Smooth muscle cell (in vitro differentiated cells): ENCODE measurements at regions not wholly inside any gene's neighbourhood (a gene's known extent, or its start where the extent isn't known, plus 50 kb on each side); places are given as distances from the start of the nearest gene placed in this dataset.
A peak's percentile ranks its signal among the peaks of the same experiment; 100 is the strongest.

Experiments used
- DNase-seq: peaks from one replicate; lab custom pipeline; 2025; ENCODE audit not compliant: unreplicated experiment; lab: John Stamatoyannopoulos, UW
- H2AFZ ChIP-seq: fragments of 200-600 bp; sonication (generic); 2 replicates; pipeline ENCODE4 v1.6.0; 2016; ENCODE audit warnings: antibody characterized with exemption, low read depth, mild to moderate bottlenecking
- H3F3A ChIP-seq: fragments of 200-600 bp; sonication (generic); 2 replicates; pipeline ENCODE4 v1.6.0; 2017; ENCODE audit warnings: antibody characterized with exemption, low read depth
- H3K27ac ChIP-seq: fragments of 200-600 bp; sonication (generic); 2 replicates; pipeline ENCODE4 v1.5.1; 2016; ENCODE audit warnings: low read depth, mild to moderate bottlenecking
- H3K27me3 ChIP-seq: fragments of 200-600 bp; sonication (generic); 2 replicates; pipeline ENCODE4 v1.6.1; 2016; ENCODE audit warnings: low read depth, mild to moderate bottlenecking
- H3K36me3 ChIP-seq: fragments of 200-600 bp; sonication (generic); 2 replicates; pipeline ENCODE4 v1.5.1; 2016; ENCODE audit warnings: low read depth
- H3K4me1 ChIP-seq: fragments of 200-600 bp; sonication (generic); 2 replicates; pipeline ENCODE4 v1.5.1; 2016; ENCODE audit warnings: low read depth
- H3K4me2 ChIP-seq: fragments of 200-600 bp; sonication (generic); 2 replicates; pipeline ENCODE4 v1.6.0; 2016; ENCODE audit warnings: mild to moderate bottlenecking
- H3K4me3 ChIP-seq: fragments of 200-600 bp; sonication (generic); 2 replicates; pipeline ENCODE4 v1.5.1; 2016; ENCODE audit warnings: mild to moderate bottlenecking
- H3K79me2 ChIP-seq: fragments of 200-600 bp; sonication (generic); 2 replicates; pipeline ENCODE4 v1.6.0; 2016; ENCODE audit warnings: low read depth, mild to moderate bottlenecking
- H3K9ac ChIP-seq: fragments of 200-600 bp; sonication (generic); 2 replicates; pipeline ENCODE4 v1.6.0; 2016; ENCODE audit warnings: low read depth
- H3K9me3 ChIP-seq: fragments of 200-600 bp; sonication (generic); replicated peaks from 2 replicates; pipeline ENCODE4 v1.5.1; 2016; ENCODE audit warnings: low read depth
- H4K20me1 ChIP-seq: fragments of 200-600 bp; sonication (generic); 2 replicates; pipeline ENCODE4 v1.6.0; 2016; ENCODE audit warnings: low read depth
- CTCF ChIP-seq: fragments of 200-600 bp; sonication (generic); IDR thresholded peaks from 2 replicates; pipeline ENCODE4 v1.5.1; 2017; ENCODE audit warnings: borderline replicate concordance, mild to moderate bottlenecking, antibody characterized with exemption; ENCODE audit not compliant: insufficient read depth, poor library complexity, severe bottlenecking
- WGBS: methylation state at CpG from one replicate; pipeline ENCODE4 v1.1.7; 2016; ENCODE audit warnings: low lambda C conversion rate; 5-methylcytosine and 5-hydroxymethylcytosine counted together

- H3K36me3 ChIP-seq, result no peaks in the 10 kb centered on the region
- H3K4me2 ChIP-seq, result peak overlapping the region; percentile 58
- H3F3A ChIP-seq, result no peaks in the 10 kb centered on the region
- H3K9me3 ChIP-seq, result no peaks in the 10 kb centered on the region
- H3K79me2 ChIP-seq, result no peaks in the 10 kb centered on the region
- DNase-seq, result no peak
- H2AFZ ChIP-seq, result no peak overlapping the region
- peak overlapping the region; percentile 32 for H3K27ac ChIP-seq
- no peak overlapping the region for H3K9ac ChIP-seq
- H4K20me1 ChIP-seq, result no peaks in the 10 kb centered on the region
- H3K27me3 ChIP-seq, result no peaks in the 10 kb centered on the region
- no peaks in the 10 kb centered on the region for H3K4me1 ChIP-seq
- H3K4me3 ChIP-seq, result no peak overlapping the region
- WGBS, result 41% methylated on average over 4 of the region's 4 CpGs
- TF ChIP-seq CTCF, result no peak
Observed at GRCh38 chr14:58808828-58809227, 171.1 kb downstream of the DACT1 start.

- no peak overlapping the region for H3K27ac ChIP-seq
- H3K4me1 ChIP-seq, result no peaks in the 10 kb centered on the region
- no peaks in the 10 kb centered on the region for H3K9me3 ChIP-seq
- no peaks in the 10 kb centered on the region for H3K36me3 ChIP-seq
- DNase-seq, result no peak
- H3K27me3 ChIP-seq, result no peaks in the 10 kb centered on the region
- WGBS, result 88% methylated on average over 1 of the region's 1 CpG
- H3K79me2 ChIP-seq, result no peaks in the 10 kb centered on the region
- no peaks in the 10 kb centered on the region for H4K20me1 ChIP-seq
- no peaks in the 10 kb centered on the region for H3F3A ChIP-seq
- no peak overlapping the region for H3K4me2 ChIP-seq
- H2AFZ ChIP-seq, result no peak overlapping the region
- no peak overlapping the region for H3K4me3 ChIP-seq
- TF ChIP-seq CTCF, result no peak
- no peak overlapping the region for H3K9ac ChIP-seq
Observed at GRCh38 chr14:58809520-58809919, 171.8 kb downstream of the DACT1 start.

DNA sequence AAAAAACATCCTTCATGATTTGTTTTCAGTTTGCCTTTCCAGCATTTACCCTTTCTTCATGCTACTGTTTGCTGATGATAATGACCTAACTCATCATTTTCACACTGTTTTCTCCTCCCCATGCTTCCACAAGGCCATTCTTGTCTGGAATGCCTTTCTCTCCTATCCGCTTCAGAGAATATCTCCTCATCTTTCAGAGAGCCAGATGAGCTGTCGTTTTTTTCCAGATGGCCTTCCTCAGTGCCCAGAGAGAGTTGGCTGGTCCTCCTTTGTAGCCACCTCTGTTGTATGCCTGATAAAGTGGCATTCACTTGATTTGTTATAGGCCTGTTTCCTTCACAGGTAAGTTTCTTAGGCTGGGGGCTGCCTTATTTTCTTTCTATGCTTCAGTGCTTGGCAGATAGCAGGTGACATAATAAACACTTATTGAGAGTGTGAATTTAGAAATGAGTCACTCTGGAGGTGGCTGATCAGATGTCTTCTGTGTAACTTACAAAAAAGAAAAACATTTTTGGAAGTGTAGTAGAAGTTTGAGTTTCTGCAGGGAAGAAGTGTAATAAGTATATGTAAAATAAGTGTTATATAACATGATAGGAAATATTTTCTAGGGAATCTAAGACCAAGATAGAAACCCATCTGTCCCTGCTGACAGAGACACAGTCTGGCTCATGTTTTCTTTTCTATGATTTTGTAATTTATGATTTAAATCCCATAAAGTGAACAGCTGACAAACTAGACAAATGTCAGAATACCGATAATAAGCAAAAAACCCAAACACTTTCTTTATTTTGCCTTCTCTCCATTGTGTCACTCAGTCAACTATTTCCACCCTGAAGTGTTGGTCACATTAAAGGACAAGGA lies 174.5 kb downstream of the DACT1 start:
- H3F3A ChIP-seq, result no peaks in the 10 kb centered on the region
- no peak overlapping the region for H3K4me2 ChIP-seq
- TF ChIP-seq CTCF, result no peak
- no peaks in the 10 kb centered on the region for H3K36me3 ChIP-seq
- no peak for DNase-seq
- H2AFZ ChIP-seq, result no peak overlapping the region
- H3K4me3 ChIP-seq, result no peak overlapping the region
- WGBS, result 53% methylated on average over 3 of the region's 3 CpGs
- no peak overlapping the region for H3K9ac ChIP-seq
- no peaks in the 10 kb centered on the region for H3K27me3 ChIP-seq
- no peaks in the 10 kb centered on the region for H3K4me1 ChIP-seq
- H4K20me1 ChIP-seq, result no peaks in the 10 kb centered on the region
- no peaks in the 10 kb centered on the region for H3K9me3 ChIP-seq
- H3K79me2 ChIP-seq, result no peaks in the 10 kb centered on the region
- H3K27ac ChIP-seq, result no peak overlapping the region

GRCh38 chr14:58813745-58814144 lies 176.0 kb downstream of the DACT1 start:
- WGBS, result 89% methylated on average over 2 of the region's 2 CpGs
- Histone ChIP-seq H3K4me1 (no peaks in the 10 kb centered on the region), H3K4me2 (no peak overlapping the region), H3K27ac (no peak overlapping the region), H2AFZ (no peak overlapping the region), H3K36me3 (no peaks in the 10 kb centered on the region), H4K20me1 (no peaks in the 10 kb centered on the region), H3F3A (no peaks in the 10 kb centered on the region), H3K79me2 (no peaks in the 10 kb centered on the region), H3K9me3 (no peaks in the 10 kb centered on the region), H3K9ac (no peak overlapping the region), H3K4me3 (no peak overlapping the region), H3K27me3 (no peaks in the 10 kb centered on the region)
- no peak for TF ChIP-seq CTCF
- DNase-seq, result no peak
